Transverse colon (tissue), 4 donors: ENCODE measurements at regions not wholly inside any gene's neighbourhood (a gene's known extent, or its start where the extent isn't known, plus 50 kb on each side); places are given as distances from the start of the nearest gene placed in this dataset.

ENCODE experiments used
- DNase-seq: peaks from one replicate; pipeline ENCODE4 v3.0.0-alpha.2; 2019
- H3K27ac ChIP-seq, 4 donors: fragments of 200-600 bp; sonication (generic); 2 replicates each; pipeline ENCODE4 v1.5.1; 2016 to 2018; ENCODE audit warnings: inconsistent platforms in 4 of 4
- H3K27me3 ChIP-seq: fragments of 200-600 bp; sonication (generic); 2 replicates; pipeline ENCODE4 v1.5.1; 2017; ENCODE audit warnings: inconsistent platforms
- H3K36me3 ChIP-seq, 4 donors: fragments of 200-600 bp; sonication (generic); 2 replicates each; pipeline ENCODE4 v1.5.1; 2017 to 2019; ENCODE audit warnings: inconsistent platforms in 4 of 4
- H3K4me1 ChIP-seq, 4 donors: fragments of 200-600 bp; sonication (generic); 2 replicates each; pipeline ENCODE4 v1.5.1; 2017 to 2020; ENCODE audit warnings: inconsistent platforms in 4 of 4
- H3K4me3 ChIP-seq, 4 donors: fragments of 200-600 bp; sonication (generic); 1 replicate in 1 of 4; 2 replicates in 3 of 4; pipeline versions ENCODE4 v1.5.1 to v1.6.1; 2017 to 2019; ENCODE audit warnings: inconsistent platforms in 4 of 4
- H3K9me3 ChIP-seq, 2 donors: fragments of 200-600 bp; sonication (generic); 2 replicates each; pipeline ENCODE4 v1.5.1; 2017 to 2019; ENCODE audit warnings: inconsistent platforms in 2 of 2
- EP300 ChIP-seq: sonication (generic); formaldehyde crosslinking; IDR thresholded peaks from one replicate; pipeline ENCODE4 v1.6.1; 2017; ENCODE audit warnings: antibody characterized with exemption, low read depth
- POLR2A ChIP-seq: fragments of 450-650 bp; IDR thresholded peaks from one replicate; pipeline ENCODE4 v1.6.1; 2016; ENCODE audit warnings: antibody characterized with exemption, mild to moderate bottlenecking, moderate library complexity
- POLR2AphosphoS5 ChIP-seq, 3 donors: sonication (generic); formaldehyde crosslinking; IDR thresholded peaks; one replicate each; pipeline ENCODE4 v1.6.1; 2016; ENCODE audit warnings: antibody characterized with exemption in 3 of 3
- WGBS, 2 donors: methylation state at CpG; one replicate each; pipeline ENCODE4 v1.1.5; 2018; ENCODE audit warnings: low coverage in 1 of 2; 5-methylcytosine and 5-hydroxymethylcytosine counted together
- in situ Hi-C, 4 donors: fragments of 200-750 bp; cut with MboI; loops; one replicate each; pipeline versions ENCODE4 v1.15.0 to v1.15.1; 2017; ENCODE audit warnings: low sequenced_read_pairs in 3 of 4, low pct_ligation_motif_present in 1 of 4, low pct_unique_long_range_greater_than_20kb in 1 of 4
- intact Hi-C: fragments of 100-400 bp; cut with DNase I; formaldehyde crosslinking; loops from one replicate; pipeline ENCODE4 v1.15.1; 2023; ENCODE audit warnings: low total_unique reads
- TF ChIP-seq, protein P1 (sequence below), 5 experiments: fragments of 200-600 bp in 3 of 5; fragments of 450-650 bp in 2 of 5; sonication (generic) in 3 of 5; IDR thresholded peaks; 1 replicate in 2 of 5; 2 replicates in 3 of 5; pipeline ENCODE4 v1.5.1; 2016 to 2017; ENCODE audit warnings: antibody characterized with exemption in 5 of 5, inconsistent platforms in 3 of 5, mild to moderate bottlenecking in 2 of 5, moderate library complexity in 1 of 5

DNA sequence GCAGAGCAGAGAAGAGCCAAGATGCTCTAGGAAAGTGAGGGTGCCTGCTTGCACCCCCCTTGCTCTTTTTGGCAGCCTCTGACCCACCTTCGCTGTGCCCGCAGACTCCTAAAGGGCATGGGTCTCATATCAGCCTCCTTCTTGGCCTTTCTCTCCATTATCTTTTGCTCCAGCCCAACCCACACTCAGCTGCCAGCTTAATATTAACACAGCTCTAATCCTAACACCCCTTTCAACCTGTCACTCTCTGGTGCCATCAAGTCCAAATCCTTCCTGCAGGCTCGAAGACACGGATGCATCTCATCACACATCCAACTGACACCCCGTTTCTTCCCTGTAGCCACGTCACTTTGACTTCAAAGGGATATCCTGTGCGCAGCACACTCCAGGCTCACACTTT lies 171.6 kb upstream of the AUTS2 start:
- TF ChIP-seq EP300, result no peak
- TF ChIP-seq POLR2AphosphoS5 (IDR thresholded peaks at IDR 0.05), result no peak
- TF ChIP-seq, protein P1, sequence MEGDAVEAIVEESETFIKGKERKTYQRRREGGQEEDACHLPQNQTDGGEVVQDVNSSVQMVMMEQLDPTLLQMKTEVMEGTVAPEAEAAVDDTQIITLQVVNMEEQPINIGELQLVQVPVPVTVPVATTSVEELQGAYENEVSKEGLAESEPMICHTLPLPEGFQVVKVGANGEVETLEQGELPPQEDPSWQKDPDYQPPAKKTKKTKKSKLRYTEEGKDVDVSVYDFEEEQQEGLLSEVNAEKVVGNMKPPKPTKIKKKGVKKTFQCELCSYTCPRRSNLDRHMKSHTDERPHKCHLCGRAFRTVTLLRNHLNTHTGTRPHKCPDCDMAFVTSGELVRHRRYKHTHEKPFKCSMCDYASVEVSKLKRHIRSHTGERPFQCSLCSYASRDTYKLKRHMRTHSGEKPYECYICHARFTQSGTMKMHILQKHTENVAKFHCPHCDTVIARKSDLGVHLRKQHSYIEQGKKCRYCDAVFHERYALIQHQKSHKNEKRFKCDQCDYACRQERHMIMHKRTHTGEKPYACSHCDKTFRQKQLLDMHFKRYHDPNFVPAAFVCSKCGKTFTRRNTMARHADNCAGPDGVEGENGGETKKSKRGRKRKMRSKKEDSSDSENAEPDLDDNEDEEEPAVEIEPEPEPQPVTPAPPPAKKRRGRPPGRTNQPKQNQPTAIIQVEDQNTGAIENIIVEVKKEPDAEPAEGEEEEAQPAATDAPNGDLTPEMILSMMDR (IDR thresholded peaks at IDR 0.05), result no peak
- TF ChIP-seq POLR2A, result no peak
- DNase-seq, result no peak
- Histone ChIP-seq H3K4me3 (no peak overlapping the region), H3K4me1 (peaks cover 0 to 17% (median 0%) of the 10 kb centered on the region in 4 donors), H3K27me3 (no peaks in the 10 kb centered on the region), H3K9me3 (no peaks in the 10 kb centered on the region), H3K36me3 (no peaks in the 10 kb centered on the region), H3K27ac (no peak overlapping the region)
- intact Hi-C loops, result no loop called here
- WGBS, 2 donors, result 78 to 84% methylated on average over 5 to 7 of the region's 7 CpGs
- in situ Hi-C loops, result no loop called here

DNA sequence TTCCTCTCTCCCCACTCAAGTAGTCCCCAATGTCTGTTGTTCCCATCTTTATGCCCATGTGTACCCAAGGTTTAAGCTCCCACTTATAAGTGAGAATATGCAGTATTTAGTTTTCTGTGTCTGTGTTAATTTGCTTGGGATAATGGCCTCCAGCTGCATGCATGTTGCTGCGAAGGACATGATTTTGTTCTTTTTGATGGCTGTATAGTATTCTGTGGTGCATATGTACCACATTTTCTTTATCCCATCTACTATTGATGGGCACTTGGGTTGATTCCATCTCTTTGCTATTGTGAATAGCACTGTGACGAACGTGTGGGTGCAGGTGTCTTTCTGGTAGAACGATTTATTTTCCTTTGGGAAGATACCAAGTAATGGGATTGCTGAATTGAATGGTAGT lies 170.2 kb upstream of the AUTS2 start:
- TF ChIP-seq POLR2AphosphoS5 (IDR thresholded peaks at IDR 0.05), result no peak
- TF ChIP-seq POLR2A, result no peak
- TF ChIP-seq EP300, result no peak
- no peak overlapping the region for H3K27ac ChIP-seq
- WGBS, 2 donors, result 78 to 96% methylated on average over 3 to 4 of the region's 4 CpGs
- in situ Hi-C loops, result no loop called here
- no peaks in the 10 kb centered on the region for H3K36me3 ChIP-seq
- intact Hi-C loops, result no loop called here
- DNase-seq, result no peak
- no peaks in the 10 kb centered on the region for H3K9me3 ChIP-seq
- H3K4me1 ChIP-seq, result peaks cover 0 to 17% (median 0%) of the 10 kb centered on the region in 4 donors
- H3K27me3 ChIP-seq, result no peaks in the 10 kb centered on the region
- no peak overlapping the region for H3K4me3 ChIP-seq

DNA sequence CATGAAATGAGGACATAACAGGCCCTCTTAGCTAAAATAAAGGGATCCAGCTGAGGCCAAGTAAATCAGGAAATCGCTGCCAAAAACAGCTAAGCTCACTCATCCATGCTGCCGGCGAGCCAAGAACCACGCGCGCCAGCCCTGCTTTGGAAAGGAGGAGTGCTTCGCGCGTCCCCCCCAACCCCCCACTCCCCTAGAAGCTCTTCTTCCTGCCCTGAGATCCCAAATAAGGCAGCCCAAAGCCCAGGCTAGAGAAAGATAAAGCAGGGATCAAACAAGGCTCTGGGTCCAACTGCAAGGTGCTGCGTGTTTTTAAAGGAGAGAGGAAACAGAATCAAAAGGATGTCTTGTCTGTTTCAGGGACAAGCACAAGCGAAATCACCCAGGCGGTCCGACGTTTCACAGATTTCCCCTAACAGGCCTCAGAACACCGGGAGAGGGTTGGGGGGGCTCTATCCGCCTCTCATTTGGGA lies 168.3 kb upstream of the AUTS2 start:
- Histone ChIP-seq H3K27me3 (no peaks in the 10 kb centered on the region), H3K36me3 (no peaks in the 10 kb centered on the region), H3K27ac (peak overlapping the region in 2 of 4 donors; percentile 36 to 52), H3K4me1 (peaks cover 0 to 17% (median 0%) of the 10 kb centered on the region in 4 donors), H3K4me3 (no peak overlapping the region), H3K9me3 (no peaks in the 10 kb centered on the region)
- DNase-seq, result peak; percentile 8
- 19 to 41% methylated on average over 7 to 16 of the region's 16 CpGs for WGBS, 2 donors
- in situ Hi-C loops, result no loop called here
- intact Hi-C loops, result no loop called here
- TF ChIP-seq EP300 (no peak), POLR2AphosphoS5 (IDR thresholded peaks at IDR 0.05) (no peak), POLR2A (no peak)
- TF ChIP-seq, protein P1 (IDR thresholded peaks at IDR 0.05), result no peak

DNA sequence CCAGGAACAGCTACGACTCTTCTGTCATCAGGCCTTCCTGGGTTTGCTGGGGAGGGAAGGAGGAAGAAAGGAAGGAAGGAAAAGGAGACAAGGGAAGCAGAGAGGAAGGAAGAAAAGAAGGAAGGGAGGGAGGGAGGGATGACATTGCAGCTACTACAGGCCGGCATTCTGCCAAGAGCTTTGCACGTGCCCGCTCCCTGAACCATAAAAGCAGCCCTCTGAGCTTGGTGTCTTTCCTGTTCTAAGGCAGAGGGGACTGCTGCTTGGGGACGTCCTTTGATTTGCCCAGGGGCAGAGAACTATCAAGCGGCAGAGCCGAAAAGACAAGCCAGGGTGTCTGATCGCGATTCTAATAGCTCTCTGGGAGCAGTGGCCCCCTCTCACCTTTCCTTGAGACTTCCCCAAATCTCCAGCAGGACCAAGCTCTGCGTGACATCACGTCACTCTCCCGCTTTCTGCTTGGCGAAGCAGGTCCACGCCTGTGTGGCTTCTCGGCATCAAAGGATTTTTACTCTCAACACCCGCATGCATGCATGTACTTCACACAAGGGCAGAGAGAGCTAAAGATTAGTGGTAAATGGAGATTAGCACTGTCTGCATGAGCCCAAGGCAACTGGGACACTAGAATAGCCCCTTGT lies 167.8 kb upstream of the AUTS2 start:
- WGBS, 2 donors, result 8 to 51% methylated on average over 2 to 16 of the region's 16 CpGs
- no peaks in the 10 kb centered on the region for H3K36me3 ChIP-seq
- intact Hi-C loops, result no loop called here
- H3K9me3 ChIP-seq, result no peaks in the 10 kb centered on the region
- in situ Hi-C loops, result no loop called here
- no peaks in the 10 kb centered on the region for H3K27me3 ChIP-seq
- peaks cover 0 to 17% (median 0%) of the 10 kb centered on the region in 4 donors for H3K4me1 ChIP-seq
- peak; percentile 11 for DNase-seq
- peak overlapping the region in 2 of 4 donors; percentile 36 to 52 for H3K27ac ChIP-seq
- H3K4me3 ChIP-seq, result no peak overlapping the region
- TF ChIP-seq EP300 (no peak), POLR2AphosphoS5 (IDR thresholded peaks at IDR 0.05) (no peak), POLR2A (no peak)
- TF ChIP-seq, protein P1 (IDR thresholded peaks at IDR 0.05), result no peak
